GM23338 (cell line): ENCODE measurements at regions not wholly inside any gene's neighbourhood (a gene's known extent, or its start where the extent isn't known, plus 50 kb on each side); places are given as distances from the start of the nearest gene placed in this dataset.

Experiments used
- CTCF ChIP-seq, 2 experiments: fragments of 200-600 bp in 1 of 2; sonication (generic) in 1 of 2; conservative IDR thresholded peaks; 2 replicates each; pipeline versions ENCODE4 v1.5.1 to v1.6.1; 2016 to 2017; ENCODE audit warnings: antibody characterized with exemption in 2 of 2, low read depth in 2 of 2, mild to moderate bottlenecking in 2 of 2, moderate library complexity in 1 of 2
- EZH2 ChIP-seq: fragments of 200-600 bp; sonication (generic); IDR thresholded peaks from one replicate; pipeline ENCODE4 v1.8.0; 2017; ENCODE audit warnings: antibody characterized with exemption, mild to moderate bottlenecking, low read depth; ENCODE audit not compliant: unreplicated experiment
- EZH2phosphoT487 ChIP-seq: fragments of 200-600 bp; sonication (generic); IDR thresholded peaks from one replicate; pipeline ENCODE4 v1.8.1; 2018; ENCODE audit warnings: antibody characterized with exemption; ENCODE audit not compliant: unreplicated experiment
- JUNB ChIP-seq: IDR thresholded peaks from one replicate; pipeline ENCODE4 v1.6.1; 2016; ENCODE audit warnings: antibody characterized with exemption; ENCODE audit not compliant: unreplicated experiment
- NANOG ChIP-seq: IDR thresholded peaks from 2 replicates; pipeline ENCODE4 v1.6.1; 2016; ENCODE audit warnings: antibody characterized with exemption, borderline replicate concordance
- POLR2AphosphoS5 ChIP-seq: IDR thresholded peaks from 2 replicates; pipeline ENCODE4 v1.6.1; 2016; ENCODE audit warnings: antibody characterized with exemption, low read depth
- REST ChIP-seq: IDR thresholded peaks from one replicate; pipeline ENCODE4 v1.6.1; 2018; ENCODE audit warnings: antibody characterized with exemption; ENCODE audit not compliant: unreplicated experiment
- ZNF114 ChIP-seq: fragments of 250-450 bp; sonication (Bioruptor Pico); IDR thresholded peaks from 2 replicates; pipeline ENCODE4 v1.5.0; 2020; ENCODE audit warnings: mild to moderate bottlenecking, moderate library complexity
- TF ChIP-seq, protein P1 (sequence below): IDR thresholded peaks from 2 replicates; pipeline ENCODE4 v1.6.1; 2016; ENCODE audit warnings: antibody characterized with exemption

DNA sequence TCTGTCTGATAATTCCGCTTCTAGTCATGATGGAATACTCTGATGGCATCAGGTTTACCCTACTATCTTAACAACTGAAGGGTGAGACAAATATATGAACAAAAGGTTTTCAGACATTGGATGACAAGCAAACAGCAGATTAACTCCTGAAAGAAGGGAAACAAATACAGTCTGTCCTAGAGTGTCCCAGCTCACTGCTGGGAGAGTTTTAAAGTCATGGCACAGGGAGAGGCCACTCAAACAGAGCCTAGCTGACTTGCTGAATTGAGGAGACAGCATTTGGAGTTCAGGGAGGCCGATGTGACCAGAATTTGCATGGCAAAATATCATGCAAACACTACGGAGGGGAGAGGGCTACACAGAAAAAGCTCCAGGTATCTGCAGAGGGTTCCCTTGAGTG is 73.1 kb downstream of the MDH2 start:
- no peak for TF ChIP-seq POLR2AphosphoS5
- TF ChIP-seq CTCF (conservative IDR thresholded peaks at IDR 0.05; ENCODE audit: low read depth in 2 of 2) = no peak
- no peak for TF ChIP-seq REST
- TF ChIP-seq EZH2 = no peak
- no peak for TF ChIP-seq NANOG
- no peak for TF ChIP-seq EZH2phosphoT487
- TF ChIP-seq ZNF114 (CRISPR knock-in tag) = no peak
- TF ChIP-seq, protein P1, sequence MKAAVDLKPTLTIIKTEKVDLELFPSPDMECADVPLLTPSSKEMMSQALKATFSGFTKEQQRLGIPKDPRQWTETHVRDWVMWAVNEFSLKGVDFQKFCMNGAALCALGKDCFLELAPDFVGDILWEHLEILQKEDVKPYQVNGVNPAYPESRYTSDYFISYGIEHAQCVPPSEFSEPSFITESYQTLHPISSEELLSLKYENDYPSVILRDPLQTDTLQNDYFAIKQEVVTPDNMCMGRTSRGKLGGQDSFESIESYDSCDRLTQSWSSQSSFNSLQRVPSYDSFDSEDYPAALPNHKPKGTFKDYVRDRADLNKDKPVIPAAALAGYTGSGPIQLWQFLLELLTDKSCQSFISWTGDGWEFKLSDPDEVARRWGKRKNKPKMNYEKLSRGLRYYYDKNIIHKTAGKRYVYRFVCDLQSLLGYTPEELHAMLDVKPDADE = no peak
- no peak for TF ChIP-seq JUNB
